ENCODE measurements at regions not wholly inside any gene's neighbourhood (a gene's known extent, or its start where the extent isn't known, plus 50 kb on each side); places are given as distances from the start of the nearest gene placed in this dataset.
"Not testable (repeated sequence)": the region's sequence is repeated elsewhere in the genome, so short reads cannot be mapped to it uniquely, and the experiment has no call there.

GRCh38 chr7:46088486-46088885 lies 167.4 kb upstream of the IGFBP3 start:
- TF ChIP-seq CTCF, POLR2A (IDR thresholded peaks at IDR 0.05): not testable (repeated sequence)
